HG02610 (cell line): ENCODE measurements at regions not wholly inside any gene's neighbourhood (a gene's known extent, or its start where the extent isn't known, plus 50 kb on each side); places are given as distances from the start of the nearest gene placed in this dataset.
"Not testable (repeated sequence)": the region's sequence is repeated elsewhere in the genome, so short reads cannot be mapped to it uniquely, and the experiment has no call there.

Experiments used
- ATAC-seq: cut with Tn5 transposase; IDR thresholded peaks from one replicate; pipeline ENCODE4 v1.9.1; 2021; ENCODE audit warnings: mild to moderate bottlenecking, moderate library complexity; ENCODE audit not compliant: unreplicated experiment

DNA sequence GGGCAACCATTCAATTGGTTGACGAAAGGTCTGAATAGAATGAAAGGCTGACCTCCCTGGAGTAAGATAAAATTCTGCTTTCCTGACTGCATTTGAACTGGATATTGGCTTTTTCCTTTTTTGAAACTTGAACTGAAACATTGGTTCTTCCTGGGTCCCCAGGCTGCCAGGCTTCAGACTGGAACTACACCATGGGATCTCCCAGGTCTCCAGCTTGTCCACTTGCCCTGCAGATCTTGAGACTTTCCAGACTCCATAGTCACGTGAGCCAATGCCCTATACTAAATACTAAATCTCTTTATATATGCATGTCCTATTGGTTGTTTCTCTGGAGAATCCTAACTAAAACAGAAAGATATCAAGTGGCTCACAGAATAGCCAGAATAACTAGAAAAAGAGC is 118.7 kb upstream of the KRR1 start:
- ATAC-seq, result no peak

DNA sequence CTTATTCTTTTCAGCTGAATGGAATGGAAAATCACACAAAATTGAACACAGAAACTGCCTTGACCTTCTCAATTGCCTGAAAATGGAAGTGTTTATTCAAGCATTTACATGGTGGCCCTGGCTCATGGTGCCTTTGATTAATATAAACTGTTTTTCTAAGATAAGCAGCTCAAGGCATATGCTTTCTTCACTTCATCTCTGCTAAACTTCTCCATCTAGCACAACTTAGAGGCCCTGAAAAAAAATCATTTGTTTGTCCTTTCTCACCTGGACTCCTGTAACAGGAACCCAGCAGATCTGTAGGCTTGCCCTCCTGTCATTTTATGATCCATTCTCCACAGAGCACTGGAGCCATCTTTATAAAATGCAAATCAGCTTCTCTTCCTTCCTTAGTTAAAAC is 117.5 kb upstream of the KRR1 start:
- ATAC-seq, result no peak

- no peak for ATAC-seq
Measured at GRCh38 chr12:75628511-75628910, 117.1 kb upstream of the KRR1 start.

DNA sequence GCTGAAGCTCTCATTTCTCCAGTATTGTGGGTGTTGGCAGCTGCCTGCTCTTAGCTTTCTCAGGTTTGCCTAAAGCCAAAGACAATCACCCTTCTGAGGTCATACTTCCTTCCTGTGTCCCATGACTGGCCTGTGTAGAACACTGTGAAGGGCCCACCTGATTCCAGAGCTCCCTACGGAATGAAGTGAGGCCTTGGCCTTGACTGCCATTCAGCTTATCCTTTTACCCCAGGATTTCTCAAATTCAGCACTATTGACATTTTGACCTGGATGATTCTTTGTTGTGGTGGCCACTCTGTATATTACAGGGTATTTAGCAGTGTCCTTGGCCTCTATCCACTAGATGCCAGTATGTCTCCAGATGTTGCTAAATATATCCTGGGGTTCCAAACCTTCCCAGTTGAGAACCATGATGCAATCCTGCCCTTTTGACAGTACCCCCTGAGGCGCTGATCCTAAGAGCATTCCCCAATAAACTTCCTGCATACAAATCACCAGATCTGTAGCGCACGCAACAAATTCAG is 112.3 kb upstream of the KRR1 start:
- ATAC-seq, result no peak

- no peak for ATAC-seq
Measured at GRCh38 chr12:75622492-75622891, 111.1 kb upstream of the KRR1 start.

GRCh38 chr12:75614396-75614795 is 103.0 kb upstream of the KRR1 start:
- ATAC-seq, result not testable (repeated sequence)

DNA sequence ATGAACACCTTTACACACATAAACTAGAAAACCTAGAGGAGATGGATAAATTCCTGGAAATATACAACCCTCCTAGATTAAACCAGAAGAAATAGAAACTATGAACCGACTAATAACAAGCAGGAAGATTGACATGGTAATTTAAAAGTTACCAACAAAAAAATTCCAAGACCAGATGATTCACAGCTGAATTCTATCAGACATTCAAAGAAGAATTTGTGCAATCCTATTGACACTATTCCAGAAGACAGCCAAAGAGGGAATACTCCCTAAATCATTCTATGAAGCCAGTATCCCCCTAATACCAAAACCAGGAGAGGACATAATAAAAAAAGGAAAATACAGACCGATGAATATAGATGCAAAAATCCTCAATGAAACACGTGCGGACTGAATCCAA is 102.6 kb upstream of the KRR1 start:
- ATAC-seq, result no peak

- no peak for ATAC-seq
Measured at GRCh38 chr12:75611041-75611440, 99.6 kb upstream of the KRR1 start.

DNA sequence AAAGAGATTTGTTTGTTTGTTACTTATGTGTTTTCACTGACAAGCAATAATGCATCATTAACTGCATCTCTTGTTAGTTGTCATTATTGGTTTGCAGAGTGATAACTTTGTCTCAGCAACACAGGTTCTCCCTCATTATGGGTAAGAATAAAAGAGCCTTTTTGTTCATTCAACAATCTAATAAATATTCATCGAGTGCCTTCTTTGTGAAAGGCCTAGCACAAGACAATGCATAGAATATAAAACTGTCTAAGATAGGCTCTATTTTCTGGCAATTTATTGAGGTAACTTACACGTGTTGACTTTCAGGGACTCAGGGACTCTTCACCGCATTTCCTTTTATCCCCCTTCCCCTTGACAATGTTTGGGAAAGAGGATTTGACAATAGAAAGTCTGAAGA is 95.5 kb upstream of the KRR1 start:
- ATAC-seq, result no peak

DNA sequence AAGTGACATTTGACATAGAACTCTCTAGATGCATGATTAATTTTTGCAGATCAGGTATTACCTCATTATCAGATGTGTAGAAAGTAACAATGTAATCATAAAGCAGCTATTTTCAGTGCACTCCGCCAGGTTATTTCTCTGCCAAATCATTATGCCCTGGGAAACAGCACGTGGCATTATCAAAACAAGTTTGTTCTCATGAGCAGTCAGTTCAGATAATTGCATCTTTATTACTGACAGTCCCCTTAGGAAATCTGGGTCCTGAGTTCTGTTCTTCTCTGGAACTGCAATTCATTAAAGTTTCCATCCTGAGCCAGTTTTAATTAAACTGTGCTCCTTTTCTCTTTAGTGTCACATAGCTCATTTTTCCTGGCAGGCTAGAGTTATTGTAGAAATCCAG is 94.7 kb upstream of the KRR1 start:
- ATAC-seq, result no peak

- ATAC-seq, result no peak
Measured at GRCh38 chr12:75603475-75603874, 92.1 kb upstream of the KRR1 start.

DNA sequence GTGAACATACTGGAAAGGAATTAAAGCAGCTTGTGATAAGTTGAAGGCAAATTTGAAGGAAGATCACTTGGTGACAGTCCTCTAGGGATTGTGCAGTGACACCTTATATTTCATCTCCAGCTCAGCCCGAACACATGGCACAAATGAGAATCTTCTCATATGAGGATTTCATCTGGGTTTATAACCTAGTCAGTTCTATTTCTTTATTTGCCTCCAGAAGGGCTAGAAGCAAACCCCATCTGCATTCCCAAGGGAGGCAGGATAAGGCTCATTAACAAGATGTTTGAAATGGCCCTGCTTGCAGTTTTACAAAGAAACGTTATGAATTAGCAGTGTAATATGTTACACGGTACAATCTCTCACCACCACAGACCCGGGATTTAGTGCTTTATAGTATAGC is 90.7 kb upstream of the KRR1 start:
- no peak for ATAC-seq

- ATAC-seq, result no peak
Measured at GRCh38 chr12:75600146-75600545, 88.7 kb upstream of the KRR1 start.

DNA sequence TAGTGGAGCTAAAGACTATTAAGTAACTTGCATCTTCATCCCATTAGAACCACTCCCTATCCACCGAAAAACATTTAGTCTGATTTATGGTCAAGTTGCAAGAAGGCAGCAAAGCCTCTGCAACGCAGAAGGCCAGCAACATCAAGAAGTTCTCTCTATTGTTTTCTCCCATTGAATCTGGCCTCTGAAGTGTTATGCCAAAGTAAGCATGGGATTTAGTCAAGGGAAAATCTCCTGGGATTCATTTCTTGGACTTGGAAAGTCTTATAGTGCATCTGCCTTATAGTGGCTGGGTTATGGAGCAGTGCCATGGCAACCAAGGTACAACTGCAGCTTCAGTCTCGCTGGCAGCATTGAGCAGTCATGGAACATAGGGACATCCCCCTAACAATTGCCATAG is 87.7 kb upstream of the KRR1 start:
- no peak for ATAC-seq

GRCh38 chr12:75596406-75596805 is 85.0 kb upstream of the KRR1 start:
- ATAC-seq, result no peak

DNA sequence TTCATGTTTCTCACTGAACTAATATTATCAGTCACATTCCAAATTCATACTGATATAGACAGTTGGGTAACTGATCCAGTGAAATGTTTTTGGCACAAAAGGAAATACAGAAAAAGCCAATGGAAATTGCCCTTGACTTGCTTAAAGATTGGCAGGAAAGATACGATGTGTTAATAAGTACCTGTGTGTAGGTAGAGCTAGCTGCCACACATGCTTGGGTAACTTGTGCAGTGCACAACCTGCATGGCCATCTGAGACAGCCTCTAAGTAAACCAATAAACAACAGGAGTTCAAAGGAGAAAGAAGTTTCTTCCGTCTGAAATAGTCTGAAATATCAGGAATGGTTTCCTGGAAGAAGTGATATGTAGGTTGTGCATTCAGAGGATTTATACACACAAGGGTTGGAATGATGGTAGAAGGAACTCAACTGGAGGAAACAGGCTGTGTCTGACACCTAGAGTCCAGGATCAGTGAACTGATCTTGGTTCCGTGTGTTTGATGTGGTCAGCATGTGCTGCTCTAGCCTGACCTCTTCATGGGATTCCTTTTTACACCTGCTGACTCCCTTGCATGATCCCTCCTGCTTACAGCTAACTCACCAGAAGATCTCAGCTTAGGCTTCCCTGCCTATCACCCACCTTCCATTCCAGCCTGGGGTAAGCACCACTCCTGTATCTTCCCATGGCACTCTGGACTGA is 81.4 kb upstream of the KRR1 start:
- ATAC-seq, result no peak

- ATAC-seq, result no peak
Measured at GRCh38 chr12:75592086-75592485, 80.7 kb upstream of the KRR1 start.

DNA sequence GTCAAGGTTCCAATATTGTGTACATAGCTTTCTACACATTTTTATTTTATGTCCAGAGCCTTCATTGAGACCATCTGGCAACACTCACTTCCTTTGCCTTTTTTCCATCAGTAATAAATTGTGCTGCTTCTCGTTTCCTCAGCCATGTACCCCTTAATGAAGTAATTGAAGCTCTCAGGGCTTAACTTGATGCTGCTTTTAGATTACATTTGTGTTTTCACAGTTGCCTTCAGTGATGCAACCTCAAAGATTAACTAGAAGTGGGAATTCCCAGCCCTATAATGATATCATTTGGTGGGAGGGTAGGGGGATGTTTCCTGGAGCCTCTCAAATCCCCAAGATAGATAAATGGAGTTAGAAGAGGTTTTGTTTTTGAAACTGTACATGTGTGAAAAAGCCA is 80.2 kb upstream of the KRR1 start:
- ATAC-seq, result no peak

DNA sequence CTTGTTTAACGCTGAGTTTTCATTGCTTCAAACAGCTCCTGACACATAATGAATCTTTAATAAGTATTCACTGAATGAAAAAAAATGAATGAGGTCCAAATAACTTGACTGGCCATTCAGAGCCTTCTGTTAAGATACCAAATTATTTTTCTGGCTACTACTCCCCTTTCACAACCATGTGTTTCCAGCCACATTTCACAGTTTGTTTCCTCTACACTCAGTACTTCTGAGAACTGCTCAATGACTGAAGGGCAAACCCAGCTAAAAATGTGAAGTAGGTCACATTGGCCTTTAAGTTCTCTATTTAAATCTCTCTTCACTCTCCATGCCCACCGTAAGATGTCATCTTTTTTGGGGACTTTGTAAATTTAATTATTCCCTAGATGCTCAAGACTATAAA is 78.4 kb upstream of the KRR1 start:
- no peak for ATAC-seq

GRCh38 chr12:75587340-75588106 is 76.1 kb upstream of the KRR1 start:
- ATAC-seq, result no peak

- no peak for ATAC-seq
Measured at GRCh38 chr12:75585330-75585729, 73.9 kb upstream of the KRR1 start.

DNA sequence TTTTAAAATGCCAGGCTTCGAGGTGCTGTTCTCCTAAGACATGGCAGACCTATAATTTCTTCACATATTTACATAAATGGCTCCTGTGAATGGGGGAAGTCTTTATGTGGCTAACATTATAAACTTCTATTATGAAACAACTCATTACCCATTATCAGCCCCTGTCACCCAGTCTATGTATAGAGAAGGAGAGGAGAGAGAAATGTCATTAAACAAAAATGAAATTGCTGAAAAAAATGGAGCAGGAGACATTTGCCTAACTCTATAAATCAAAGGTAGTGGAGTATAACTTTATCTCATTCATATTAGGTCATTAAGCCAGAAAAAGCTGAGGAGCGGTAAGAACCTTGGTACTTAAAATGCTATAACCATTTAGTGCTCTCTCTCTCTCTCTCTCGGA is 71.9 kb upstream of the KRR1 start:
- ATAC-seq, result no peak
